DND-41 (cell line): ENCODE measurements at regions not wholly inside any gene's neighbourhood (a gene's known extent, or its start where the extent isn't known, plus 50 kb on each side); places are given as distances from the start of the nearest gene placed in this dataset.

Experiments used
- CTCF ChIP-seq: IDR thresholded peaks from 2 replicates; pipeline ENCODE4 v1.5.1; 2012; ENCODE audit warnings: borderline replicate concordance, low read length, moderate library complexity, mild to moderate bottlenecking; ENCODE audit not compliant: poor library complexity, severe bottlenecking; ENCODE audit errors: extremely low read depth
- EZH2 ChIP-seq: IDR thresholded peaks from 3 replicates; pipeline ENCODE4 v1.6.1; 2012; ENCODE audit warnings: borderline replicate concordance, low read depth, mild to moderate bottlenecking, moderate library complexity, low read length, inconsistent platforms; ENCODE audit not compliant: severe bottlenecking

GRCh38 chr22:22184277-22184807 lies 60.2 kb upstream of the VPREB1 start:
- TF ChIP-seq EZH2 (no peak), CTCF (no peak)
